ENCODE measurements at regions not wholly inside any gene's neighbourhood (a gene's known extent, or its start where the extent isn't known, plus 50 kb on each side); places are given as distances from the start of the nearest gene placed in this dataset.

GRCh38 chr3:137687181-137687879 lies 76.8 kb upstream of the SOX14 start:
- Histone ChIP-seq H2AFZ (ENCODE audit: low read depth, low read length, severe bottlenecking) (no peak overlapping the region), H3K4me3 (ENCODE audit: insufficient read depth, low read length, poor library complexity, severe bottlenecking) (no peak overlapping the region), H3K9me3 (ENCODE audit: insufficient read depth, low read length) (no peaks in the 10 kb centered on the region), H3K36me3 (ENCODE audit: low read length) (no peaks in the 10 kb centered on the region), H3K9me2 (replicated peaks; ENCODE audit: insufficient read depth, low read length) (no peaks in the 10 kb centered on the region), H3K27ac (ENCODE audit: low read depth, low read length) (no peak overlapping the region), H3K9ac (ENCODE audit: low read length) (no peak overlapping the region), H4K20me1 (ENCODE audit: low read depth, low read length) (no peaks in the 10 kb centered on the region), H3K4me2 (ENCODE audit: low read depth, low read length, poor library complexity, severe bottlenecking) (no peak overlapping the region), H3F3A (ENCODE audit: insufficient read depth) (no peaks in the 10 kb centered on the region), H3K79me2 (ENCODE audit: insufficient read depth, low read length) (no peaks in the 10 kb centered on the region), H3K27me3 (ENCODE audit: low read length) (no peaks in the 10 kb centered on the region)
- TF ChIP-seq CTCF (IDR thresholded peaks at IDR 0.05; ENCODE audit: insufficient read depth, low read length, poor library complexity, severe bottlenecking), result no peak
- no peak for TF ChIP-seq EZH2phosphoT487 (conservative IDR thresholded peaks at IDR 0.05; ENCODE audit: low read length)

DNA sequence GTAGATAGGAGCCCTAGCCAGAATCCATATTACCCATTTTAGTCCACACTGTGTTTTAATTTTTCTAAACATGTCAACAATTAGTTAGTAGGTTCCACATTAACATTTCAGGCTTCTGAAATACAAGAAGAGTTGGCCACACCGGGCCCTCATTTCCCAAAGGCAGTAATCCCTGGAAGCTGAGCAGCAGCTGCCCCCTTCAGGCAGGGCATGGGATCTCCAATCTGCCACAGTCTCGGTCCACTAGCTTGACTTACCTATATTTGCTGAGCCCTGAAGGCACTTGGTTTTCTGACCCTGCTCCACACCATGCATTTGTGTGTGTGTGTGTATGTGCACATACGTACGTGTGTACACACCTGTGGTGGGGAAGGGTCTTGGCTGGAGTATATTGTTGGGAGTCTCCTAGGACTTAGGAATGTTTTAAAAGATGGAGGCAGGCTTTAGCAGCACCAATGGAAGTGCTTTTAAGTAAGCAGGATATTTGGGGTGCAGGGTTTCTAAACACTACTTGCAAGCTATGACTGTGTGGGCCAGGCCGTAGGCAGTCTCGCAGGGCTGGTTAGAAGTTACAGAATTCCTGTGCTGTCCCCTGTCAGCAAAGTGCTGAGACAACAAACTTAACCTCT lies 71.2 kb upstream of the SOX14 start:
- H3F3A ChIP-seq (ENCODE audit: insufficient read depth), result no peaks in the 10 kb centered on the region
- H2AFZ ChIP-seq (ENCODE audit: low read depth, low read length, severe bottlenecking), result no peak overlapping the region
- no peaks in the 10 kb centered on the region for H3K9me2 ChIP-seq (replicated peaks; ENCODE audit: insufficient read depth, low read length)
- H3K9me3 ChIP-seq (ENCODE audit: insufficient read depth, low read length), result no peaks in the 10 kb centered on the region
- no peaks in the 10 kb centered on the region for H3K79me2 ChIP-seq (ENCODE audit: insufficient read depth, low read length)
- no peaks in the 10 kb centered on the region for H4K20me1 ChIP-seq (ENCODE audit: low read depth, low read length)
- no peak overlapping the region for H3K27ac ChIP-seq (ENCODE audit: low read depth, low read length)
- no peak overlapping the region for H3K4me2 ChIP-seq (ENCODE audit: low read depth, low read length, poor library complexity, severe bottlenecking)
- no peak overlapping the region for H3K9ac ChIP-seq (ENCODE audit: low read length)
- TF ChIP-seq EZH2phosphoT487 (conservative IDR thresholded peaks at IDR 0.05; ENCODE audit: low read length) (no peak), CTCF (IDR thresholded peaks at IDR 0.05; ENCODE audit: insufficient read depth, low read length, poor library complexity, severe bottlenecking) (no peak)
- H3K27me3 ChIP-seq (ENCODE audit: low read length), result no peaks in the 10 kb centered on the region
- no peak overlapping the region for H3K4me3 ChIP-seq (ENCODE audit: insufficient read depth, low read length, poor library complexity, severe bottlenecking)
- no peaks in the 10 kb centered on the region for H3K36me3 ChIP-seq (ENCODE audit: low read length)

GRCh38 chr3:137693791-137694190 lies 70.3 kb upstream of the SOX14 start:
- Histone ChIP-seq H2AFZ (ENCODE audit: low read depth, low read length, severe bottlenecking) (no peak overlapping the region), H3F3A (ENCODE audit: insufficient read depth) (no peaks in the 10 kb centered on the region), H3K9me2 (replicated peaks; ENCODE audit: insufficient read depth, low read length) (no peaks in the 10 kb centered on the region), H3K36me3 (ENCODE audit: low read length) (no peaks in the 10 kb centered on the region), H3K4me2 (ENCODE audit: low read depth, low read length, poor library complexity, severe bottlenecking) (no peak overlapping the region), H3K9ac (ENCODE audit: low read length) (no peak overlapping the region), H3K9me3 (ENCODE audit: insufficient read depth, low read length) (no peaks in the 10 kb centered on the region), H3K27me3 (ENCODE audit: low read length) (no peaks in the 10 kb centered on the region), H3K4me3 (ENCODE audit: insufficient read depth, low read length, poor library complexity, severe bottlenecking) (no peak overlapping the region), H3K27ac (ENCODE audit: low read depth, low read length) (no peak overlapping the region), H4K20me1 (ENCODE audit: low read depth, low read length) (no peaks in the 10 kb centered on the region), H3K79me2 (ENCODE audit: insufficient read depth, low read length) (no peaks in the 10 kb centered on the region)
- TF ChIP-seq CTCF (IDR thresholded peaks at IDR 0.05; ENCODE audit: insufficient read depth, low read length, poor library complexity, severe bottlenecking) (no peak), EZH2phosphoT487 (conservative IDR thresholded peaks at IDR 0.05; ENCODE audit: low read length) (no peak)

All from SU-DHL-6 (cell line).